GM21717 (cell line): ENCODE measurements at regions not wholly inside any gene's neighbourhood (a gene's known extent, or its start where the extent isn't known, plus 50 kb on each side); places are given as distances from the start of the nearest gene placed in this dataset.

Experiments
- ATAC-seq: cut with Tn5 transposase; IDR thresholded peaks from one replicate; pipeline ENCODE4 v1.9.1; 2021; ENCODE audit warnings: mild to moderate bottlenecking, moderate library complexity; ENCODE audit not compliant: unreplicated experiment

DNA sequence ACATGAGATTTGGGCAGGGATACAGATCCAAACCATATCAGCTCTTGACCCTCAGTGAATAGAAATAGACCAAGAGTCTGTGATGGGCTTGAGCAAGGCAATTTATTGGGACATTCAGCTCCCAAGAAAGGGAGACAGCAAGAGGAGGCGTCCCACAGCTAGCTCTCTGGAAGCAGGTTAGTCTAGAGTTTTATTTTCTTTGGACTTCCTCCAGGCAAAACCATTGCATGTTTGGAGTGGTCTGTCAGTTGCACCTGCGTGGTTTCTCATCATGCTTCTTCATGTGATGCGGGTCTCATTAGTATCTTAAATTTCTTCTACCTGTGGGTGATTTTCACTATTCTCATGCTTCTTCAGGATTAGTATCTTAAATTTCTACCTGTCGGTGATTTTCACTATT is 1530.6 kb downstream of the PLA2G4A start:
- no peak for ATAC-seq

DNA sequence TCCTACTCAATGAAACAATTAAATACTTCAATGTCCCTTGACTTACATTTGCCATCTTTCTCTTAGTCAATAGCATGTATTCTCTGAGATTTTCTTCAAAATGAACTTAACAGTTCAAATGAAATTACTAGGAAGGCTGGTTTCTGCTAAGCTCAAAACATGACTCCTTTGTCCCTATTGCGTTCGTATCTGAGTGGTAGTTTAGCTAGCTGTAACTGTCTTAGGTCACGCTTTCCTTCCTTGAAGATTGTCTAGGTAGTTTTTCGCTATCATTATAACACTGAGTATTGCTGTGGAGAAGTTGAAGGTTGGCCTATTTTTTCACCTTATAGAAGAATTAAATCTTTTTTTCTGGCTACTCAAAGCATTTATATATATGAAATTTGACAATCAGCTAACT is 1535.2 kb downstream of the PLA2G4A start:
- ATAC-seq, result no peak

DNA sequence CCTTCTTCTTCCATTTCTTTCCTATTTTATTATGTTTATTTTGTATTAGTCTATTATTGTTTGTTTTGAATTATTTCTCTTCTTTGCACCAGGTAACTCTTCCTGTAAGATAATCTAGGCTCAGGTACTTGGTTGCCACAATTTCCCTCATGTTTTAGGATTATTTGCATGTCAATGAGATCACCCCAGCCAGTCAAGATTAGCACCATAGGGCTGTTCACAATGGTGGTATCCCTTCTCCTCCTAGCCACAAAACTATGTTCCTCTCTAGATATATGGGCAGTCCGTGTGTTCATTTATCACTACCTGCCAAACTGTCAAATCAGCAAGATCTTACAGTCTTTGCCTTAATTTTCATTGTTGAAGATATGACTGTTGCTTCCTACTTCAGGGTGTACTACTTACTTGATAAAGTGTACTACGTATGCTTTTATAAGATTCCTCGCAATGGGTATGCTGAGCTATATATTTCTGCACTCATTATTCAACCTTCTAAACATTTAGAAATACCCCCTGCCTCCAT is 1536.2 kb downstream of the PLA2G4A start:
- no peak for ATAC-seq

DNA sequence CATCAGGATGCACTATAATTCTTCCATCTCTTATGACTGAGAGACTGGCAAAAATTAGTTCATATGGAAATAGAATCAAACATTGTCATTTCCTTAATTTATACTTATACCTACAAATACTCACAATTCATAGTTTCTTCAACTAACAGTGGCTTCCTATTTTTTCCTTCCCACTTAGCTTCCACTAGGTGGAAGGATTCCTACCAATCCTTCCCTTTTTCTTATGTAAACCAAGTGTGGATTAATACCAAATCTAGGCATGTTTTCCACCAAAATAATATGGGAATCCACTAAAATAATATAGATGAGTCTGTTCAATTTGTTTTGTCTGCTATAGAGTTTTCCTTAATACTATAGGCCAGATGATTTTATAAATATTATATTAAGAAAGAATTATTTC is 1537.1 kb downstream of the PLA2G4A start:
- ATAC-seq, result no peak

DNA sequence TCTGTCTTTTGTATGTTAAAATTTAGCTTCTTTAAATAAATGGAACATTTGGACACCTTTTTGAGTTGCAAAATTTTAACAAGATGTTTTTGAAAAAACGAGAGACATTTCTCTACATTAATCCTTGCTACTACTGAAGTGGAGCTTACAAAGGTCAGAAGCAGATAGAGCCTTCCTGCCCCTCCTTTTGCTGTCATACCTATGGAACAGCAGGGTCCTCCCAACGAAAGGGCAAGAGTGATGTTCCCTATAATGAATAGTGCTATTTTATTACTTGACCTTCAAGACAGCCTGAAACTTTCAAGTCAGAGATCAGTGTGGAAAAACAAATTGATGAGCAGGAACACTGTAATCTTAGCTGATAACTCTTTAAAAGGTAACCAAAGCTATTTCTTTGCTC is 1538.9 kb downstream of the PLA2G4A start:
- no peak for ATAC-seq

DNA sequence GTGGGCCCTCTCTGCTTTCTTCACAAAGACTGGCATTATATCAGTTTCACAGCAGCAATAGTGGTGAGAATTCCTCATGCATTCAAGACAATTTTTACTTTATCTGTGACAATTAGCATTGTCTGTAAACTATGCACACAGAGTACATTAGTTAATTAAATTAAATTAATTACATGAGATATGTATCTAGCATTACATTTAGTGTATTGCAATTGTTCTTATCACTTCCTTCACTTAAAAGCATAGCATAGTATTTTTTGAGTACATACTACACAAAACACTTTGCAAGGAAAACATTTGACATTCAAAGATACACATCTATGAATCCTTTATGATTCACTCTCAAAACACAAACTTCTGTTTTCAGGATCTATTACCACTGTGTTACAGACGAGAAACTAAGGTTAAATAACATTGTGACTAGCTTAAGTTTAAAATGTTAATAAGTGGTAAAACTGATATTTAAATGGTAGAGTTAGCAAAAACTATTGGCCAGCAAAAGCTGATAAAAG is 1542.6 kb downstream of the PLA2G4A start:
- no peak for ATAC-seq

DNA sequence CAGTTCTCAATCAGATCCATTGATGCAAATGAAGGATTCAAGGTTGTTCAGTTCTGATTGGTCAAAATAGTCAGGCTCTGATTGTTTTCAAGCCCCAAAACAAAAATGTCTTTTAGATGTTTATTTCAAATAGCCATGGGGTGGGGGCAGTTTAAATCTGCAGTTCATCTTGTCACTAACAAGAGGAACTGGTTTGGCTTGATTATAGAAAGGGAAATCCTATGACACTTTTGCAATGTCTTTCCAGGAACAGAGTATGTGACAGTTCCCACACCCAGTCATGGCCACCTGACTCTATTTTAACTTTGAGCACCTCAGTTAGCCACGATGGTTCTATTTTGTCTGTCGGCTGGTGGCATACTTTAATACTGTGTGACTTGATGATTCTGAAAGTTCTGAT is 1544.1 kb downstream of the PLA2G4A start:
- no peak for ATAC-seq

DNA sequence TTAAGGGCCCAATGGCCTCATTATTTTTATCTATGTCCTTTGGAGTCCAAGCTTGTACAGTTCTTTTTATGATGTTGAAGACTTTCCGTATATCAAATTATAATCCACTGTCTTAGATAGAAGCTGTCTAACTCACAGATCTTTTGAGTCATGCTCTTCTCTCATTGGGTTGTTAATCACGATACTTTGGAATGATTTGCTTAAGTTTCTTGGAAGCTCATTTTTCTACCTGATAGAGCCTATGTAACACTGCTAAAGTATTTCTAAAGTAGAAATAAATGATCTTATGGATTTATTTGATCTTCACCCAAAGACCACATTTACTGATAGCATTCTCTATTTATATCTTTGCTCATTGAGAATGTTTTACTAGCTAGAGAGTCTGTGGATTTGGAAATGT is 1554.1 kb downstream of the PLA2G4A start:
- ATAC-seq, result no peak

DNA sequence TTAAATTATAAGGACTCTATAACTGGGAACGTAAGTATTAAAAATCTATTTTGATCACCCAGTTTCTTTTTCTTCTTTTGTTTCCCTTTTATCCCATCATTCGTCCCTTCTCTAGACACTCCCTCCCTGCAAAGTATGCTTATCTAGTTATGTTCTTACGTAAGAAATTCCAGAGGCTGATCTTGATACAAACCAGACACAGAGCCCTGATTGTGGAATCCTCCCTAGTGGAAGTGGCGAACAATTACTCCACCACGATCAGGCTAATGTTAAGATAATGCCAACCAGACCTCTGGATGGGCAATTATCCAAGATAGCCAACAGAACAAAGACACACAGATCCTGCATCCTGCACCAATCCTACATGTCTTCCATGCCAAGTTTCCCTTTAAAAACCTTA is 1557.4 kb downstream of the PLA2G4A start:
- no peak for ATAC-seq

DNA sequence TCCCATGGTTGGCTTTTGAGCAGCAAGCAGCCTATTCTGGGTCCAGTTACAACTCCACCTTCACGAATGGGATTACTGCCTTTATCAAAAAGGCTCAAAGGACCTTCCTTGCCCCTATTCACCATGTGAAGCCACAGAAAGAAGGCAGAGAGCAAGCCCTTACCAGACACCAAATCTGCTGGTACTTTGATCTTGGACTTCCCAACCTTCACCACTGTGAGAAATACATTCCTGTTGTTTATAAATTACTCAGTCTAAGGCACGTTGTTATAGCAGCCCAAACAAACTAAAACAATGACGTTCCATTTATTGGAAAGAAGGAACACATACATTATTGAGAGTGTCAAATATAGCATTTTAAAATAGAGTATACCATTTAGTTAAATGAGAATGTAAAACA is 1557.9 kb downstream of the PLA2G4A start:
- ATAC-seq, result no peak

DNA sequence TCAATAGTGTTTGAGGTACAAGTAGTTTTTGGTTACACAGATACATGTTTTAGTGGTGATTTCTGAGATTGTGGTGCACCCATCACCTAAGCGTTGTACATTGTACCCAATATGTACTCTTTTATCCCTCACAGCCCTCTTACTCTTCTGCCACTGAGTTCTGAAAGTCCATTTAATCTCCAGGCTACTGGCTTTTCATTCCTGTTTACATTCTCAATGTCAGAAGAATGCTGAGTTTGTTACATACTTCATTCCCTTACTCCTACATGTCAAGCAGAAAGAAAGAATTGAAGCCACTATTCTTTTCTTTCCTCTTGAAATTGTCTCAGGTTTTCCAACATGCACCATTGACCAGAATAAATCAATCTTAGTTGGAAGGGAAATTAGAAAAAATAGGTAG is 1565.9 kb downstream of the PLA2G4A start:
- no peak for ATAC-seq

DNA sequence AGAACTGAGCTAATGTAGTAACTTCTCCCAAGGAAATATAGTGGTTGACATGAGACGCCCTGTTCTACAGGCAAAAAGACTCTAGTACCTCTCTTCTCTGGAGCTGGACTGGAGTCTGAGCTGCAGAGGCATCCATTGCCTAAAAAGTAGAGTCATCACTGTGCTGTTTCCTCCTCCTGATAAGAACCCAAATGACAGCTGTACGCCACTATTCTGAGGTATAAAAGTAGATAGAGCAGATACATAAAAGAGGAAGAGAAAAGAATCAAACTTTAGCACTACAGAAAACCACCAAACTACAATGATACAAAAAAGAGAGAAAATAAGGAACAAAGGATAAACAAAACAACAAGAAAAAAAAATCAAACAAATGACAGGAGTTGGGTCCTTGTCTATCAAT is 1568.8 kb downstream of the PLA2G4A start:
- ATAC-seq, result no peak

DNA sequence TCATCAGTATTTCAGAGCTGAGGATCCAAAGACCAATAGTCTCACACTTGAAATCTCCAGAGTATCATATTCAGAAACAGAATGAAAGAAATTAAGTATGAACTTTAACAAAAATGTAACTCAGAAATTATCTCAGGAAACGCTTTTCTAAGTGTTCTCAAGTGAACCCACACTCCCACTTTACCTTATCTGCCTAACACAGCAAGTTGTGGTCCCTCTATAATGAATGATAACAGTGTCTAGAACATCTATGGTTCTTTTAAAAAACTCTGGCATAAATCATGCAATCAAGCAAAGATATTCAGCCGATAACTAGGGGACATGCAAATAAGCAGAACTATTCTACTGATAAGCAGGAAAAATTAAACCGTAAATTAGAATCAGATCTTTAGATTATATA is 1574.2 kb downstream of the PLA2G4A start:
- no peak for ATAC-seq

DNA sequence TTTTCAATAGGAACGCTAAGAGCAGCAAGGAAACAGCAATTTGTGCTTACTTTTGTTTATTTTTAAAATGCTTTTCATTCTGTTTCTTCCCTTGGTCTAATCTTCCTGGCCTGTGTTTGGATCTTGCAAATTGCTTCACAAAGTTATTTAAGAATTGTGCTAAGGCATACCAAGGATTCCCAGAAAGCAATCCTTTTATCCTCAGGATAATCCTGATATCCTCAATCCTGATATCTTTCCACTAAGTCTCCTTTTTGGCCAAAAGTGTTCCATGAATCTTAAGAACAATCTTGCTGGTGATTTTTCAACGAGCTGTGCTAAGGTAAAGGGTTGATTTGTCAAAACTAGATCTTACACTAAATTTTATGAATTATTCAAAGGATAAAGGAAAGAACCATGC is 1577.9 kb downstream of the PLA2G4A start:
- no peak for ATAC-seq

DNA sequence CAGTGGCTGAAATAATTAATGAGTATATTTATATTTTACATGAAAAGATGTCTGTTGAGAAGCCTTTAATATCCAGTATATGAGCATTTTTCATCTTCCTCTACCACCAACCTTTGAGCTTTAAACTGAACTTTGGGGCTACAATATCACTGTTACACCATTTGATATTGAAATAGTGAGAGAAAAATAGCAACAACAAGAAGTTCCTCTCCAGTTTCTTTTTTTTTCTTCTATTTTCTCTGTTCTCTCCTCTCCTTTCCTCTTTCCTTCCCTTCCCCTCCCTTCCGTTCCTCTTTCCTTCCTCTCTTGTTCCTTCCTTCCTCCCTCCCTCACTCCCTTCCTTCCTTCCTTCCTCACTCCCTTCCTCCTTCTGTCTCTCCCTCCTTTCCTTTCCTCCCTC is 1591.4 kb downstream of the PLA2G4A start:
- no peak for ATAC-seq

DNA sequence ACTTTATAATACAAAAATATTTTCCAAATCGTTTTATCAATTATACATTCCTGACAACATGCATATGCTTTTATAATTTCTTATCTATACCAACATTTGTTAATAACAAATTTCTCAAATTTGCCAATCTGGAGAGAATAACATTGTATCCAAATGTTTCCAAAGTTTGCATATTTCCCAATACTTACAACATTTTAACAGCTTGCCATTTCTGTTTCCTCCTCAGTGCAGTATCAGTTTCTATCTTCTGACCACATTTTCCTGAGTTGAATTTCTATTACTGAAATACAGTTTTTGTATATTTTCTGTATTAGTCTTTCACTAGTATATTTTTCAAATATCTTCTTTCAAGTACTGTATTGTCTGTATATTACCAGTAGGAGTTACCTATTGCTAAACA is 1594.3 kb downstream of the PLA2G4A start:
- ATAC-seq, result no peak

DNA sequence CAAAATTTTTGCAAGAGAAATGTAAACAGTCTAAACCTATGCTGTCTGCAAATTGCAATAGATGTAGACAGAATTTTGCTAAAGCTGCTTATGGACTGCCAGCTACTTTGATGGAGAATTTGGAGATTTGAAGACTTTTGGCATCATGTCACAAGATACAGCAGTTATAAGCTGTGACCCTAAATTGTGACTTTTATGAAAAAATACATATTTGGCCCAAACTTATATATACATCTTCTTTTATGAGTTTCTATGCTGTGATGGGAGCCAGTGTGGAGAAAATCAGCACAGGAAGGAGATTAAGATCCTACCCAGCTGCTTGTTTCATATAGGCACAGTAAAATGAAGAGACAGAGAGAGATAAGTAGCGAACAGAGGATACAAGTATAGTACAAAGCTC is 1595.4 kb downstream of the PLA2G4A start:
- ATAC-seq, result no peak

DNA sequence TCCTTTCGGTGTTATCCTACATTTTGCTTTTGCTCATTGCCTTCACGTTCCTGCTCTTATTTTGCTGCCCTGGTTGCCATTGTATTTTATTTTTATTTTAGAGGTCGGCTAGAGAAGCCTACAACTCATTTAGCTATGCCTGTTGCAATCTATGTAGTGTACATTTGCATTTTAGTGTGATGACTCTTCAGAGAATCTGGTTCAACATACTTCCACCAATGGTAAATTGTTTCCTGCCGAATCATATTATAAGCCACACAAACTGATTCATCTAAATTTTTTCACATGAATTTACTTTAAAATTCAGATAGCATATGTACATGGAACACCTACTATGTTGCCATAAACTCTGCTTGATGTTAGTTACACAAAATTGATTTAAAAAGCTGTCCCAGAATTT is 1596.9 kb downstream of the PLA2G4A start:
- no peak for ATAC-seq

DNA sequence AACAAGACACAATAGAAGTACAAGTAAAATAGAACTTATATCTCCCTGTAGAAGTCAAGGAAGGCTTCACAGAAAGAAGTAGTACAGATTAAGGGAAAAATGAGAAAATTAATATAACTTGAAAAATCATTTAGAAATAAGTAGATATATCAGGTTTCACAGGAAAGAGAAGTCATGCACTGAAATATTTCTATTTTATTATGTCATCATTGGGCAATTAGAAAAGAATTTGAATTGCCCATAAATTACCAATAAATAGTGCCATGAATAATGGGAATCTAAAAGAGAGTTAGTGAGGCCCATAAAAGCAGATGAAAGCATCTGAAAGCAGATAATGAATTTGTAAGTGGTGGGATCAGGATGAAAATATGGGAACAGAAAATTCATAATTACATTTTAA is 1597.8 kb downstream of the PLA2G4A start:
- no peak for ATAC-seq

DNA sequence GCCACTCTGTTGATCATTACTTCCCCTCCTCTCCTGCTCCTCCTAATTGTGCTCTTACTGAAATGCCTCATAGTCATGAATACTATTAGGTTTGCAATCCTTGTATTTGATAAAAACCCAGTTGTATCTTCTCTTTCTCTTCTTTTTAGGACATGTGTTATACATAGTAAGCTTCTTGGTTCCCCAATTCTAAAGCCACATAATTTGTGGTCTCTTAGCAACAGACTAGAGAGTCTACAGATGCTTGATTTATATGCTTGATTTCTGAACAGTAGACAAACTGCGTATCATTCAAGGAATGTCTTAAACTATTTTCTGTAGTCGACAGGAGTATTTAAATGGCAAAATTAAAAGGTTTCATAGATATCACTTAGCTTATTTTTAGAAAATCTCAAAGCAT is 1598.9 kb downstream of the PLA2G4A start:
- no peak for ATAC-seq

DNA sequence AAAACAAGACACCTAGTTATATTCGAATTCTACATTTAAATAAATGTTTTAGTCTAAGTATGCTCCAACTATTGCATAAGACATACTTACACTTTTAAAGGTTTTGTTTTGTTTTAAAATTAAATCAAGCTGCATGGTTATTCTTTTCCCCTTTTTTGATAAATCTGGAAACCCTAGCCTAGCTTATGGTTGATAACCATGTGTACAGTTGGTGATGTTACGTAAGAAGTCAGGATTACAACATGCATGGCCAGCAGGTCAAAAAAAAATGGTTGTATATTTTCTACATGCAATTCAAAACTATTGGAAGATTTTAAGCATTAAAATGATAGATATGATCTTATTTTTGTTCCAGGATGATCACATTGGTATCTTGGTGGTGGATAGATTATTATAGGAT is 1600.6 kb downstream of the PLA2G4A start:
- ATAC-seq, result no peak

DNA sequence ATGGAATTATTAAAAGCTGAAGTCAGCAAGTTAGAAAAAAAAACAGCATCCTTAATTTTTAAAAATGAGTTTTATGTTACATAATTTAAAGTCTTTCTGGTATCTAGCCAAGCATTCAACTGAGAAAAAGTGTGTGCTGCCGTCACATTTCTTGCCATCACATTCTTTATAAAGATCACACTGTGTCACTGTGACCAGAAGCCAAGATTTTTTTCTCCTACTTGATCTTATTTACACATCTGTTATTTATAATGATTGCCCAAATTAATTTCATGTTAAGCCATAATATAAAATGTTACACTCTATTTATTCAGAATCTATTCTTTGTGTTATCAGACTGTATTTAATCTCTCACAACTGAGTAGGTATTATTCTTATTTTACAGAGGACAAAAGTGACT is 1603.7 kb downstream of the PLA2G4A start:
- ATAC-seq, result no peak

DNA sequence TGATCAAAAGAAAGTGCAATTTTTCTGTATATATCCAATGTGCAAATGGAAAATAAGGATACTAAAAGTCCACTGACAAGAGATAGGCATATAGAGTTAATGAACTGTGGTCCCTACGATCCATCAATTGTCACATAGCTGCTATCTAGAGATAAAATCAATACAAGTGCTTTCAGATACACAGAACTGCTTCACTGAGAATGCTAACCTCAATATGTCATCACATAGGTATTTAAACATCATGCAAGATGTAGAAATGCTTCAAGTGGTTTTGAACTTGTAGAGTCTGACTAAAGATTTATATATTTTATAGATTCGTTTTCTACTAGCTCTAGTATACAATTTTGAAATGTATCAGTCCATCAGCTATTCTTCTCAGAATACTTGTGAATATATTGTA is 1604.7 kb downstream of the PLA2G4A start:
- ATAC-seq, result no peak

DNA sequence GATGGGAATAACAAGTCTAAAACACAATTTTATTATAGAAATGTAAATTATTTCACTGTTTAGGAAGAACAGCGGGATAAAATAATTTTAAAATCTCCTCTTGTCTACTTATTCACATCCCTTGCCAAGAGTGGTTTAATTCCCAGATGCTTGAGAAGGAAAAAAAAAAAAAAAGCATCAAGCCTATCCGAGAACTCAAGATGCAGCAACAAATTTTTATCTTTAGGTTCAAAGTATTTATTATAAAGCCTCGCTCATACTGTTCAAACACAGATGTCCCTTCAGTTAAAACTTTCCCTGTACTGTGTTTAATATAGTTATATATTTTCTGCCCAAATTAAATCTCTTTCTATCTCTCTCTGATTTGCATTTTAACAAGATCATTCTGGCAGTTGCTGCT is 1615.8 kb downstream of the PLA2G4A start:
- ATAC-seq, result no peak
